Prostate gland (tissue), 2 donors: ENCODE measurements at regions not wholly inside any gene's neighbourhood (a gene's known extent, or its start where the extent isn't known, plus 50 kb on each side); places are given as distances from the start of the nearest gene placed in this dataset.

Experiments
- DNase-seq: peaks from one replicate; pipeline ENCODE4 v3.0.0-alpha.2; 2019; ENCODE audit warnings: low spot score
- H3K27ac ChIP-seq, 2 donors: fragments of 200-600 bp; sonication (generic); 2 replicates each; pipeline ENCODE4 v1.5.1; 2017 to 2019
- H3K27me3 ChIP-seq: fragments of 200-600 bp; sonication (generic); replicated peaks from 2 replicates; pipeline ENCODE4 v1.5.1; 2019; ENCODE audit not compliant: insufficient read depth
- H3K36me3 ChIP-seq, 2 donors: fragments of 200-600 bp; sonication (generic); 1 replicate in 1 of 2; 2 replicates in 1 of 2; pipeline versions ENCODE4 v1.5.1 to v1.8.1; 2017 to 2019
- H3K4me1 ChIP-seq: fragments of 200-600 bp; sonication (generic); replicated peaks from 2 replicates; pipeline ENCODE4 v1.5.1; 2019
- H3K4me3 ChIP-seq, 2 donors: fragments of 200-600 bp; sonication (generic); 2 replicates each; pipeline ENCODE4 v1.5.1; 2017 to 2019
- H3K9me3 ChIP-seq: fragments of 200-600 bp; sonication (generic); 2 replicates; pipeline ENCODE4 v1.5.1; 2017
- CTCF ChIP-seq, 4 experiments: fragments of 200-600 bp in 2 of 4; fragments of 450-650 bp in 2 of 4; sonication (generic) in 2 of 4; IDR thresholded peaks; 1 replicate in 3 of 4; 2 replicates in 1 of 4; pipeline ENCODE4 v1.5.1; 2016 to 2019; ENCODE audit warnings: antibody characterized with exemption in 4 of 4, mild to moderate bottlenecking in 2 of 4, moderate library complexity in 2 of 4
- POLR2A ChIP-seq: fragments of 450-650 bp; IDR thresholded peaks from one replicate; pipeline ENCODE4 v1.6.1; 2016; ENCODE audit warnings: antibody characterized with exemption, mild to moderate bottlenecking
- POLR2AphosphoS5 ChIP-seq: sonication (generic); formaldehyde crosslinking; IDR thresholded peaks from one replicate; pipeline ENCODE4 v1.6.1; 2017; ENCODE audit warnings: antibody characterized with exemption
- WGBS: methylation state at CpG from one replicate; pipeline ENCODE4 v1.1.5; 2018; 5-methylcytosine and 5-hydroxymethylcytosine counted together
- intact Hi-C: fragments of 100-400 bp; cut with DNase I; formaldehyde crosslinking; loops from one replicate; pipeline ENCODE4 v1.14.2; 2022

- WGBS, result 74% methylated on average over 4 of the region's 4 CpGs
- no peak for TF ChIP-seq POLR2AphosphoS5
- no peak for TF ChIP-seq POLR2A
- TF ChIP-seq CTCF (IDR thresholded peaks at IDR 0.05), result no peak
- H3K27ac ChIP-seq, result no peak overlapping the region
- H3K27me3 ChIP-seq, result no peaks in the 10 kb centered on the region
- no peaks in the 10 kb centered on the region for H3K36me3 ChIP-seq
- no peaks in the 10 kb centered on the region for H3K4me1 ChIP-seq
- H3K9me3 ChIP-seq, result no peaks in the 10 kb centered on the region
- intact Hi-C loops, result no loop called here
- H3K4me3 ChIP-seq, result no peak overlapping the region
- no peak for DNase-seq
Measured at GRCh38 chr1:70897273-70897672, 150.3 kb downstream of the PTGER3 start.

GRCh38 chr1:70899735-70900134, 147.9 kb downstream of the PTGER3 start:
- Histone ChIP-seq H3K4me1 (no peaks in the 10 kb centered on the region), H3K27ac (no peak overlapping the region), H3K9me3 (no peaks in the 10 kb centered on the region), H3K36me3 (no peaks in the 10 kb centered on the region), H3K27me3 (no peaks in the 10 kb centered on the region), H3K4me3 (no peak overlapping the region)
- intact Hi-C loops, result no loop called here
- TF ChIP-seq POLR2A (no peak), POLR2AphosphoS5 (no peak), CTCF (IDR thresholded peaks at IDR 0.05) (no peak)
- no peak for DNase-seq

GRCh38 chr1:70902211-70902610, 145.4 kb downstream of the PTGER3 start:
- intact Hi-C loops, result no loop called here
- Histone ChIP-seq H3K9me3 (no peaks in the 10 kb centered on the region), H3K27ac (no peak overlapping the region), H3K27me3 (no peaks in the 10 kb centered on the region), H3K36me3 (no peaks in the 10 kb centered on the region), H3K4me3 (no peak overlapping the region), H3K4me1 (no peaks in the 10 kb centered on the region)
- DNase-seq, result no peak
- 63% methylated on average over 1 of the region's 1 CpG for WGBS
- TF ChIP-seq CTCF (IDR thresholded peaks at IDR 0.05) (no peak), POLR2A (no peak)

- intact Hi-C loops, result no loop called here
- TF ChIP-seq CTCF (IDR thresholded peaks at IDR 0.05) (no peak), POLR2AphosphoS5 (no peak), POLR2A (no peak)
Measured at GRCh38 chr1:70906800-70907199, 140.8 kb downstream of the PTGER3 start.

GRCh38 chr1:70907563-70908310, 139.9 kb downstream of the PTGER3 start:
- Histone ChIP-seq H3K4me3 (no peak overlapping the region), H3K36me3 (no peaks in the 10 kb centered on the region), H3K27ac (no peak overlapping the region), H3K27me3 (no peaks in the 10 kb centered on the region), H3K9me3 (no peaks in the 10 kb centered on the region), H3K4me1 (no peaks in the 10 kb centered on the region)
- WGBS, result 88% methylated on average over 8 of the region's 8 CpGs
- TF ChIP-seq POLR2A (no peak), CTCF (IDR thresholded peaks at IDR 0.05) (no peak), POLR2AphosphoS5 (no peak)
- intact Hi-C loops, result no loop called here
- no peak for DNase-seq

More at GRCh38 chr1:70906800-70907199, 140.8 kb downstream of the PTGER3 start:
- Histone ChIP-seq H3K4me3 (no peak overlapping the region), H3K36me3 (no peaks in the 10 kb centered on the region), H3K9me3 (no peaks in the 10 kb centered on the region), H3K4me1 (no peaks in the 10 kb centered on the region), H3K27me3 (no peaks in the 10 kb centered on the region), H3K27ac (no peak overlapping the region)
- DNase-seq, result no peak
